Left ventricle myocardium inferior (tissue), 1 donor: ENCODE measurements at regions not wholly inside any gene's neighbourhood (a gene's known extent, or its start where the extent isn't known, plus 50 kb on each side); places are given as distances from the start of the nearest gene placed in this dataset.
"Not testable (repeated sequence)": the region's sequence is repeated elsewhere in the genome, so short reads cannot be mapped to it uniquely, and the experiment has no call there.

ENCODE experiments used
- DNase-seq: peaks from one replicate; pipeline ENCODE4 v3.0.0-alpha.2; 2020
- H3K27ac ChIP-seq: fragments of 200-600 bp; replicated peaks from 2 replicates; pipeline ENCODE4 v1.8.0; 2021
- H3K27me3 ChIP-seq: fragments of 200-600 bp; 2 replicates; pipeline ENCODE4 v1.8.0; 2021; ENCODE audit warnings: low read depth
- H3K36me3 ChIP-seq: fragments of 200-600 bp; 2 replicates; pipeline ENCODE4 v1.8.0; 2021
- H3K4me1 ChIP-seq: fragments of 200-600 bp; 2 replicates; pipeline ENCODE4 v1.8.0; 2021
- H3K4me3 ChIP-seq: fragments of 200-600 bp; 2 replicates; pipeline ENCODE4 v1.8.0; 2021; ENCODE audit warnings: mild to moderate bottlenecking, moderate library complexity
- H3K9me3 ChIP-seq: fragments of 200-600 bp; replicated peaks from 2 replicates; pipeline ENCODE4 v1.8.0; 2021
- intact Hi-C: fragments of 100-400 bp; cut with micrococcal nuclease; formaldehyde crosslinking; loops from one replicate; pipeline ENCODE4 v1.11.0; 2022
- TF ChIP-seq, protein P1 (sequence below): fragments of 200-600 bp; IDR thresholded peaks from 2 replicates; pipeline ENCODE4 v1.8.0; 2021; ENCODE audit warnings: antibody characterized with exemption, mild to moderate bottlenecking, borderline replicate concordance
- donor health status: DM: no; HTN: yes; CAD: no; lungs with severe emphysema.

DNA sequence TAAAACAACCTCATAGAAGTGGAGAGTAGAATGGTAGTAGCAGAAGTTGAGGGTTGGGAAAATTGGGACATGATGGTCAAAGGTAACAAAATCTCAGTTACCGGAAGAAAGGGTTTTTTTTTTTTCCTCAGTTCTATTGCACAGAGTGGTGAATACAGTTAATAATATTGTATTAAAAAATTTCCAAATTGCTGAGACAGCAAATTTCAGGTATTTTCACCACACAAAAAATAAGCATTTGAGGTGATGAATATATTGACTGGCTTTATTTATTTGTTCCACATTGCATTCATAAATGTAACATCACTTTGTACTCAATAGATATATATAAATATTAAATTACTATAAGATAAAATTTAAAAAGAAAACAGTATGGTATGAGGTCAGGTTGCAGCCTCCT, 373.8 kb downstream of the ETV1 start:
- Histone ChIP-seq H3K27me3 (no peaks in the 10 kb centered on the region), H3K27ac (no peak overlapping the region), H3K36me3 (no peaks in the 10 kb centered on the region), H3K4me1 (no peaks in the 10 kb centered on the region), H3K9me3 (peaks cover 15% of the 10 kb centered on the region), H3K4me3 (no peak overlapping the region)
- DNase-seq: no peak
- TF ChIP-seq, protein P1, sequence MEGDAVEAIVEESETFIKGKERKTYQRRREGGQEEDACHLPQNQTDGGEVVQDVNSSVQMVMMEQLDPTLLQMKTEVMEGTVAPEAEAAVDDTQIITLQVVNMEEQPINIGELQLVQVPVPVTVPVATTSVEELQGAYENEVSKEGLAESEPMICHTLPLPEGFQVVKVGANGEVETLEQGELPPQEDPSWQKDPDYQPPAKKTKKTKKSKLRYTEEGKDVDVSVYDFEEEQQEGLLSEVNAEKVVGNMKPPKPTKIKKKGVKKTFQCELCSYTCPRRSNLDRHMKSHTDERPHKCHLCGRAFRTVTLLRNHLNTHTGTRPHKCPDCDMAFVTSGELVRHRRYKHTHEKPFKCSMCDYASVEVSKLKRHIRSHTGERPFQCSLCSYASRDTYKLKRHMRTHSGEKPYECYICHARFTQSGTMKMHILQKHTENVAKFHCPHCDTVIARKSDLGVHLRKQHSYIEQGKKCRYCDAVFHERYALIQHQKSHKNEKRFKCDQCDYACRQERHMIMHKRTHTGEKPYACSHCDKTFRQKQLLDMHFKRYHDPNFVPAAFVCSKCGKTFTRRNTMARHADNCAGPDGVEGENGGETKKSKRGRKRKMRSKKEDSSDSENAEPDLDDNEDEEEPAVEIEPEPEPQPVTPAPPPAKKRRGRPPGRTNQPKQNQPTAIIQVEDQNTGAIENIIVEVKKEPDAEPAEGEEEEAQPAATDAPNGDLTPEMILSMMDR: no peak
- intact Hi-C loops: no loop called here

DNA sequence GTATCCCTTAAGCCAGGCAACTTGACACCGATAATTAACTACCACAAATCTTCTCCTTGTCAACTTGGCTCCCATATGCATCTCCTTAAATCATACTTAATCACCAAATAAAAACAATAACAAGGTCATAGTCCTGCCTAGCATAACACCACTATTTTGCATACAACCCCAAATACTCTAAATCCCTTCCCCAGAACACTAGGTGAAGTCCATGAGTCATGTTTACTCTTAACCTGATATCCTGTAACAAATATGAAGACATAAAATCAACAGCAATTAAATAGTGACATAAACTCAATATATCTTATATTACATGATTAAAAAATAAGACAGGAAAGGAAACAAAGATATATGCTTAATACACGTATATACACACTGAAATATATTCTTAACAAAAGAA, 362.0 kb downstream of the ETV1 start:
- Histone ChIP-seq H3K27me3 (no peaks in the 10 kb centered on the region), H3K4me1 (no peaks in the 10 kb centered on the region), H3K9me3 (no peaks in the 10 kb centered on the region), H3K36me3 (no peaks in the 10 kb centered on the region), H3K27ac (no peak overlapping the region), H3K4me3 (no peak overlapping the region)
- intact Hi-C loops: no loop called here
- TF ChIP-seq, protein P1: no peak
- DNase-seq: no peak

DNA sequence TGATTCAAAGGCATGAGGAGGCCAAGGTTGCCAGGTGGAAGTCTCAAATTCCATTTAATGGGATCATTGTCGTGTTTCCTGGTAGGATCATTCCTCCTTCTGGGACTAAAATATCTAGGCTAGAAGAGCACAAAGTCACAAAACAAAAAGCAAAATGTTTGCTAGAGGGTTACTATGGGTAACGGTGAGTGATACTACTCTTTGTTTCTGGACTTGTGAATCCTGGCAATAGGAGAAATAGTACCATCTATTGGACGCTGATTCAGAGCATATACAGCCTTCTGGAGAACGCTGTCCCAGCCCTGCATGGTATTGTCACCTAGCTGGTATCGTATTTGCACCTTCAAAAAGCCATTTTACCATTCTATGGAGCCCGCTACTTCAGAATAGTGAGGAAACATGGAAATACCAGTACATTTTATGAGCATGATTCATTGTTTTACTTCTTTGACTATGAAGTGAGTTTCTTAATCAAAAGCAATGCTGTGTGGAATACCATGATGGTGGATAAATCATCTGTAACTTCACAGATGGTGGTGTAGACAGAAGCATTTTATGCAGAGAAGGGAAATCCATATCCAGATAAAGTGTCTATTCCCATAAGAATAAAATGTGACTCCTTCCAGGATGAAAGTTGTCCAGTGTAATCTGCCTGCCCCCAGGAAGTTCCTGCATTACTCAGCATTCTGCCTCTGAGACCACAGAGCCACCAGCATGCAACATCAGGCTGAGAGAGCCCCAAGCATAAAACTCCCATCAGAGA, 361.0 kb downstream of the ETV1 start:
- Histone ChIP-seq H3K4me1 (no peaks in the 10 kb centered on the region), H3K27ac (no peak overlapping the region), H3K27me3 (no peaks in the 10 kb centered on the region), H3K9me3 (no peaks in the 10 kb centered on the region), H3K36me3 (no peaks in the 10 kb centered on the region), H3K4me3 (no peak overlapping the region)
- TF ChIP-seq, protein P1: no peak
- intact Hi-C loops: no loop called here
- no peak for DNase-seq

DNA sequence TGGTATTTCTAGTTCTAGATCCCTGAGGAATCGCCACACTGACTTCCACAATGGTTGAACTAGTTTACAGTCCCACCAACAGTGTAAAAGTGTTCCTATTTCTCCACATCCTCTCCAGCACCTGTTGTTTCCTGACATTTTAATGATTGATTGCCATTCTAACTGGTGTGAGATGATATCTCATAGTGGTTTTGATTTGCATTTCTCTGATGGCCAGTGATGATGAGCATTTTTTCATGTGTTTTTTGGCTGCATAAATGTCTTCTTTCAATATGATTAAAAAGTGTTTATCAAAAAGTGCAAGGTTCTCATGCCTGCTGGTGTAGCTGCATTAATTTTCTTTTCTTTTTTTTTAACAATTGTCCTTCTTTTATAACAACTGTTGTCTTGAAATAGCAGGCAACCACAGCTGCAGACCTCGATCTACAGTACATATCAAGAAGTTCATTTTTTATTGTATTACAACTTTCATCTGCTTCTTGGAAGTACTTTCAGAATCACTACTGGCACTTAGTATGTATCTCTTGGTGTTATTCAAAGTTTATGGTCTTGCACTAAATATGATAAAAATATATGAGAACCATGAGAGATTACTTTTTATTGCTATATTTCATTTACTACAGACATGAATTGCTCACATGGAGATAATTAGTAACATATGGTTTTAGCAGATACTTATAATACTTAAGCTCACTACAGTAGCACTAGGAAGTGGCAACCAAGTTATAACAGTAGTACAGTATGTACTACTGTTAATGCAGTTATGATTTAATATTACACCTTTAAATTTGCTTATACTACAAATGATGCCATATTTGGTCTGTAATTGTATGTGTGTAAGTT, 358.0 kb downstream of the ETV1 start:
- DNase-seq, H3K27me3 ChIP-seq, intact Hi-C loops, H3K4me3 ChIP-seq, H3K4me1 ChIP-seq, H3K9me3 ChIP-seq, H3K36me3 ChIP-seq, H3K27ac ChIP-seq: not testable (repeated sequence)

DNA sequence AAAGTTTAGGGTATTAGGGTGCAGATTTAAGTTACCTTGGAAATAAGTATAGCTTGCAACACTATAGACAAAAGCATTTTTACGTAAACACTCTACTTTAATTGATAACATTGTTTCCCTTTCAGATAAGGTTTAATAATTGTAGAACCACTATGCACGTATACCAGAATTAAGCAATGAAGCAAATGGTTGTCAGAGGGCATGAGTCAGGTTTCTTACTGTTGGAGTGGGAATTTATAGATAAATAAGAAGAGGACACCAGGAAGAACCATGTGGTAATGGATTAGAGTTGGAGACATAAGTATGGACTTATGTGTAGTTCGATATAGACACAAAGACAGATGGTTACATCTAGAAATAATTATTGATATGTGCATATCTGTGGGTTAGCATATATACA, 355.6 kb downstream of the ETV1 start:
- no peaks in the 10 kb centered on the region for H3K36me3 ChIP-seq
- H3K9me3 ChIP-seq: no peaks in the 10 kb centered on the region
- H3K27ac ChIP-seq: no peak overlapping the region
- no peak overlapping the region for H3K4me3 ChIP-seq
- TF ChIP-seq, protein P1: no peak
- intact Hi-C loops: no loop called here
- H3K27me3 ChIP-seq: no peaks in the 10 kb centered on the region
- no peaks in the 10 kb centered on the region for H3K4me1 ChIP-seq
- DNase-seq: no peak

DNA sequence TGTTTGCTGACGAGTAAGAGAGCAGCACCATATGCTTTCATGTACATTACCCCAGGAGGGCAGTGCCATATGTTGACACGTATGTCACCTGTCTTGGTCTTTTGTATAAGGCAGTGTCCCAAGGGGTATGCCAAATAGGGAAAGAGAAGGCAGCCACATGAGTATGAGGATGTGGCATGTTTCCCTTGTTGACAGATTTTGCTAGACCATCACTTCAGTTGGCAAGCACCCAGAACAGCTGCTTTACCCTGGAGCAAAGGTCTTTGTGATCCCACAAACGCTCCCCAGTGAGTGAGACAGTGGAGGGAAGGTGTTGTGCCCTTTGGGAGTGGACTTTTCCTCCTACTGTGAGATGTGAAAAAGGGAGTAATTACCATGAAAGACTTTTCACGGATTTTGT, 350.1 kb downstream of the ETV1 start:
- Histone ChIP-seq H3K27ac (no peak overlapping the region), H3K27me3 (no peaks in the 10 kb centered on the region), H3K4me1 (peaks cover 6% of the 10 kb centered on the region), H3K9me3 (no peaks in the 10 kb centered on the region), H3K4me3 (no peak overlapping the region), H3K36me3 (no peaks in the 10 kb centered on the region)
- DNase-seq: no peak
- intact Hi-C loops: no loop called here
- TF ChIP-seq, protein P1: no peak
